A549 (cell line): ENCODE measurements at regions not wholly inside any gene's neighbourhood (a gene's known extent, or its start where the extent isn't known, plus 50 kb on each side); places are given as distances from the start of the nearest gene placed in this dataset.

Experiments
- BCL3 ChIP-seq: fragments of >200 bp; sonication (Bioruptor Twin); formaldehyde crosslinking; IDR thresholded peaks from 3 replicates; pipeline ENCODE4 v1.6.1; 2016
- EP300 ChIP-seq, 2 experiments: fragments of >200 bp; sonication (Bioruptor Twin); formaldehyde crosslinking; IDR thresholded peaks; 2 replicates in 1 of 2; 3 replicates in 1 of 2; pipeline ENCODE4 v1.6.1; 2016 to 2017
- ESRRA ChIP-seq: fragments of 150-350 bp; IDR thresholded peaks from 2 replicates; pipeline ENCODE4 v1.6.1; 2014; ENCODE audit warnings: mild to moderate bottlenecking, low read length, borderline replicate concordance
- GATA3 ChIP-seq: IDR thresholded peaks from 2 replicates; pipeline ENCODE4 v1.6.1; 2012; ENCODE audit warnings: borderline replicate concordance
- KDM1A ChIP-seq: fragments of 200-600 bp; sonication (generic); IDR thresholded peaks from 2 replicates; pipeline ENCODE4 v1.6.1; 2016; ENCODE audit warnings: low read depth, mild to moderate bottlenecking
- USF2 ChIP-seq: fragments of 450-650 bp; IDR thresholded peaks from 2 replicates; pipeline ENCODE4 v1.6.1; 2014; ENCODE audit warnings: antibody characterized with exemption
- TF ChIP-seq, protein P1 (sequence below): fragments of >200 bp; sonication (Bioruptor Twin); formaldehyde crosslinking; IDR thresholded peaks from 3 replicates; pipeline ENCODE4 v1.5.1; 2016

DNA sequence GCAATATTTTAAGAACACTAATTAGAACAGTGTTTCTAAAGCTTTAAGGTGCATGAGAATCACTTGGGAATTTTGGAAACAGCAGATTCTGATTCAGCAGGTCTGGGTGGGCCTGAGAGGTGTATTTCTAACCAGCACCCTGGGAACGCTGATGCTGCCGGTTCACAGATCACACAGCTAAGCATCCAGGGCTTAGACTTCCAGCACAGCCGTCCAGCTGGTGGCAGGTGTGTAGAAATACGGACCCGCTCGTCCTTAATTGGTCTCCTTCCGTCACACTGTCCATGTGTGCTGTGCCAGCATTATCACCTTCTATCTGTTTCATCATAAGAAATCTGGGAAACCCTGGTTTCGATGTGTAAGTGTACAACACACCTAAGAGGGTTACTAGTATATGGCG is 1029.0 kb downstream of the EFNB2 start:
- TF ChIP-seq, protein P1, sequence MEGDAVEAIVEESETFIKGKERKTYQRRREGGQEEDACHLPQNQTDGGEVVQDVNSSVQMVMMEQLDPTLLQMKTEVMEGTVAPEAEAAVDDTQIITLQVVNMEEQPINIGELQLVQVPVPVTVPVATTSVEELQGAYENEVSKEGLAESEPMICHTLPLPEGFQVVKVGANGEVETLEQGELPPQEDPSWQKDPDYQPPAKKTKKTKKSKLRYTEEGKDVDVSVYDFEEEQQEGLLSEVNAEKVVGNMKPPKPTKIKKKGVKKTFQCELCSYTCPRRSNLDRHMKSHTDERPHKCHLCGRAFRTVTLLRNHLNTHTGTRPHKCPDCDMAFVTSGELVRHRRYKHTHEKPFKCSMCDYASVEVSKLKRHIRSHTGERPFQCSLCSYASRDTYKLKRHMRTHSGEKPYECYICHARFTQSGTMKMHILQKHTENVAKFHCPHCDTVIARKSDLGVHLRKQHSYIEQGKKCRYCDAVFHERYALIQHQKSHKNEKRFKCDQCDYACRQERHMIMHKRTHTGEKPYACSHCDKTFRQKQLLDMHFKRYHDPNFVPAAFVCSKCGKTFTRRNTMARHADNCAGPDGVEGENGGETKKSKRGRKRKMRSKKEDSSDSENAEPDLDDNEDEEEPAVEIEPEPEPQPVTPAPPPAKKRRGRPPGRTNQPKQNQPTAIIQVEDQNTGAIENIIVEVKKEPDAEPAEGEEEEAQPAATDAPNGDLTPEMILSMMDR: no peak
- TF ChIP-seq USF2 (no peak), KDM1A (no peak), ESRRA (no peak), GATA3 (no peak), BCL3 (no peak), EP300 (IDR thresholded peaks at IDR 0.05) (no peak)
